K562 (cell line): ENCODE measurements at regions not wholly inside any gene's neighbourhood (a gene's known extent, or its start where the extent isn't known, plus 50 kb on each side); places are given as distances from the start of the nearest gene placed in this dataset.

Experiments used
- ATAC-seq: fragments of 200-7000 bp; cut with Tn5 transposase; 3 replicates; pipeline ENCODE4 v1.9.1; 2020; ENCODE audit warnings: moderate library complexity
- BruUV-seq: library from RNA; stranded (reverse); fragments of 400-500 nt; replicated peaks from 2 replicates; lab custom pipeline; 2021; lab: Mats Ljungman, UMichigan
- CTCF ChIA-PET: fragments of 300-600 bp; formaldehyde crosslinking; extraction: SDS; loops from one replicate; lab custom pipeline; 2021; ENCODE audit warnings: low intra/inter-chr PET ratio; lab: Yijun Ruan, JAX
- POLR2A ChIA-PET: fragments of 300-600, 350-650 bp; sonication (Branson Sonifier 250); formaldehyde crosslinking; extraction: SDS; loops from one replicate; lab custom pipeline; 2021; ENCODE audit warnings: antibody characterized with exemption, inconsistent platforms; lab: Yijun Ruan, JAX
- DNase-seq, 4 experiments: peaks; one replicate each; pipeline versions ENCODE4 v3.0.0 to v3.0.0-alpha.2; 2011 to 2018; ENCODE audit warnings: low spot score in 3 of 4, mixed read lengths in 3 of 4; ENCODE audit errors: extremely low read depth in 1 of 4
- FAIRE-seq: peaks from 2 replicates; lab custom pipeline; 2011; peaks lifted over from hg19 to GRCh38; lab: Jason Lieb, UNC
- H2AFZ ChIP-seq: 2 replicates; pipeline ENCODE4 v1.6.0; 2011; ENCODE audit warnings: low read depth, low read length, control low read depth, inconsistent platforms
- H3K27ac ChIP-seq: fragments of 200-600 bp; 3 replicates; pipeline ENCODE4 v1.8.0; 2011; ENCODE audit warnings: low read depth, mild to moderate bottlenecking, control low read depth, inconsistent platforms, low read length, moderate library complexity, mixed read lengths; ENCODE audit errors: extremely low read depth
- H3K27me3 ChIP-seq, 2 experiments: fragments of 300-600 bp in 1 of 2; 2 replicates in 1 of 2; 3 replicates in 1 of 2; pipeline versions ENCODE4 v1.6.0 to v1.8.0; 2011; ENCODE audit warnings: inconsistent platforms in 2 of 2, low read length in 2 of 2, mild to moderate bottlenecking in 1 of 2, mixed read lengths in 1 of 2, moderate library complexity in 1 of 2; ENCODE audit not compliant: control insufficient read depth in 2 of 2, insufficient read depth in 2 of 2
- H3K36me3 ChIP-seq: fragments of 300-600 bp; 3 replicates; pipeline ENCODE4 v1.8.0; 2011; ENCODE audit warnings: mild to moderate bottlenecking, low read length, inconsistent platforms; ENCODE audit not compliant: control insufficient read depth, insufficient read depth
- H3K4me1 ChIP-seq, 2 experiments: fragments of 200-600 bp in 1 of 2; replicated peaks in 1 of 2; 2 replicates in 1 of 2; 3 replicates in 1 of 2; pipeline versions ENCODE4 v1.5.1 to v1.8.0; 2011; ENCODE audit warnings: inconsistent platforms in 2 of 2, low read length in 2 of 2, mild to moderate bottlenecking in 1 of 2, mixed read lengths in 1 of 2, moderate library complexity in 1 of 2; ENCODE audit not compliant: control insufficient read depth in 2 of 2, insufficient read depth in 2 of 2
- H3K4me2 ChIP-seq: 2 replicates; pipeline ENCODE4 v1.6.1; 2011; ENCODE audit warnings: low read length, control low read depth, inconsistent platforms, mixed read lengths; ENCODE audit not compliant: insufficient read depth
- H3K4me3 ChIP-seq: fragments of 200-600 bp; sonication (generic), shearing (Covaris generic); 2 replicates; pipeline ENCODE4 v1.5.1; 2016; ENCODE audit warnings: control low read depth, inconsistent platforms
- H3K79me2 ChIP-seq: fragments of 200-600 bp; 3 replicates; pipeline ENCODE4 v1.8.0; 2011; ENCODE audit warnings: low read length, inconsistent platforms; ENCODE audit not compliant: control insufficient read depth, insufficient read depth
- H3K9ac ChIP-seq, 2 experiments: 2 replicates each; pipeline versions ENCODE4 v1.6.0 to v1.6.1; 2011; ENCODE audit warnings: low read depth in 2 of 2, low read length in 2 of 2, control low read depth in 1 of 2, inconsistent platforms in 1 of 2, mild to moderate bottlenecking in 1 of 2, mixed read lengths in 1 of 2; ENCODE audit not compliant: insufficient read depth in 1 of 2
- H3K9me1 ChIP-seq: one replicate; pipeline ENCODE4 v1.6.0; 2011; ENCODE audit warnings: inconsistent platforms, mild to moderate bottlenecking, low read length, moderate library complexity; ENCODE audit not compliant: control insufficient read depth, insufficient read depth
- H3K9me3 ChIP-seq: replicated peaks from 2 replicates; pipeline ENCODE4 v1.5.1; 2011; ENCODE audit warnings: low read depth, low read length, inconsistent platforms; ENCODE audit not compliant: control insufficient read depth, insufficient read depth
- H4K20me1 ChIP-seq: replicated peaks from 2 replicates; pipeline ENCODE4 v1.6.1; 2011; ENCODE audit warnings: low read length, inconsistent platforms, mixed read lengths; ENCODE audit not compliant: control insufficient read depth, insufficient read depth
- CSDE1 ChIP-seq, 2 experiments: fragments of 450-650 bp; IDR thresholded peaks; 2 replicates each; pipeline ENCODE4 v1.6.1; 2016; ENCODE audit warnings: mild to moderate bottlenecking in 1 of 2
- CTCF ChIP-seq, 3 experiments: IDR thresholded peaks in 2 of 3; conservative IDR thresholded peaks in 1 of 3; 2 replicates each; pipeline ENCODE4 v1.5.1; 2011 to 2012; ENCODE audit warnings: low read length in 3 of 3, mild to moderate bottlenecking in 3 of 3, control low read depth in 2 of 3, improper control_type of control experiment in 1 of 3, inconsistent platforms in 1 of 3, low read depth in 1 of 3, mixed read lengths in 1 of 3, moderate library complexity in 1 of 3; ENCODE audit not compliant: insufficient read depth in 2 of 3
- GATAD2B ChIP-seq: fragments of 450-650 bp; IDR thresholded peaks from 2 replicates; pipeline ENCODE4 v1.6.1; 2017; ENCODE audit warnings: mild to moderate bottlenecking, borderline replicate concordance
- HBP1 ChIP-seq: fragments of 450-650 bp; formaldehyde crosslinking; IDR thresholded peaks from 2 replicates; pipeline ENCODE4 v1.4.0; 2022; ENCODE audit warnings: missing genetic modification characterization
- HMGN3 ChIP-seq: IDR thresholded peaks from 2 replicates; pipeline ENCODE4 v1.6.1; 2011; ENCODE audit warnings: borderline replicate concordance, low read depth, mild to moderate bottlenecking, mixed read lengths, low read length; ENCODE audit not compliant: insufficient read length; ENCODE audit errors: extremely low read depth
- ZBTB8A ChIP-seq: fragments of 450-650 bp; IDR thresholded peaks from 2 replicates; pipeline ENCODE4 v1.6.1; 2018; ENCODE audit warnings: mild to moderate bottlenecking, moderate library complexity; ENCODE audit not compliant: partially characterized antibody
- ZNF764 ChIP-seq: fragments of 250-450 bp; sonication (Bioruptor Pico); IDR thresholded peaks from 2 replicates; pipeline ENCODE4 v1.4.0; 2020; ENCODE audit warnings: low read depth, mild to moderate bottlenecking, moderate library complexity
- WGBS: fragments of 100-300 bp; shearing (Covaris generic); methylation state at CpG from one replicate; pipeline ENCODE4 v1.1.6; 2016; ENCODE audit warnings: low coverage, mixed read lengths; ENCODE audit not compliant: insufficient coverage; ENCODE audit errors: missing lambda C conversion rate; 5-methylcytosine and 5-hydroxymethylcytosine counted together
- in situ Hi-C: fragments of 300-500 bp; cut with MboI; formaldehyde crosslinking; loops from 4 replicates; pipeline ENCODE4 v1.15.0; 2018; ENCODE audit warnings: inconsistent platforms, mixed read lengths
- intact Hi-C: fragments of 100-400 bp; cut with micrococcal nuclease; formaldehyde crosslinking; loops from 2 replicates; pipeline ENCODE4 v1.14.2; 2022

- Histone ChIP-seq H3K9me1 (no peaks in the 10 kb centered on the region), H3K36me3 (no peaks in the 10 kb centered on the region), H3K79me2 (no peaks in the 10 kb centered on the region), H3K9ac (no peak overlapping the region), H3K27me3 (no peaks in the 10 kb centered on the region), H3K4me1 (no peaks in the 10 kb centered on the region), H3K9me3 (no peaks in the 10 kb centered on the region), H3K4me3 (no peak overlapping the region), H4K20me1 (no peaks in the 10 kb centered on the region), H3K27ac (no peak overlapping the region), H3K4me2 (no peak overlapping the region), H2AFZ (no peak overlapping the region)
- WGBS: 6% methylated on average over 3 of the region's 3 CpGs
- in situ Hi-C loops (no loop called here), intact Hi-C loops (no loop called here)
- no peak for ATAC-seq
- ChIA-PET CTCF (no interaction called here), POLR2A (no interaction called here)
- DNase-seq: no peak
- no peak for FAIRE-seq
- BruUV-seq: no TSS peak
- TF ChIP-seq HMGN3 (no peak), ZBTB8A (no peak), CSDE1 (IDR thresholded peaks at IDR 0.05) (no peak)
Measured at GRCh38 chr4:35358001-35358584, 886.2 kb downstream of the ARAP2 start.

- Histone ChIP-seq H3K27ac (no peak overlapping the region), H3K9ac (no peak overlapping the region), H3K27me3 (no peaks in the 10 kb centered on the region), H3K4me2 (no peak overlapping the region), H2AFZ (no peak overlapping the region), H4K20me1 (no peaks in the 10 kb centered on the region)
- DNase-seq: no peak
- 0% methylated on average over 1 of the region's 1 CpG for WGBS
- in situ Hi-C loops: no loop called here
- POLR2A ChIA-PET: no interaction called here
- TF ChIP-seq HBP1 (CRISPR knock-in tag): no peak
- TF ChIP-seq GATAD2B: no peak
- no peak for TF ChIP-seq ZNF764 (CRISPR knock-in tag)
- TF ChIP-seq CTCF (IDR thresholded peaks at IDR 0.05 in 2 of 3, conservative IDR thresholded peaks at IDR 0.05 in 1 of 3; ENCODE audit: insufficient read depth in 2 of 3, low read depth in 1 of 3, low read length in 3 of 3): no peak
- TF ChIP-seq, all 486 proteins: peak for 0
- Histone ChIP-seq H3K9me3 (no peaks in the 10 kb centered on the region), H3K79me2 (no peaks in the 10 kb centered on the region), H3K36me3 (no peaks in the 10 kb centered on the region), H3K9me1 (no peaks in the 10 kb centered on the region), H3K4me3 (no peak overlapping the region), H3K4me1 (no peaks in the 10 kb centered on the region)
- CTCF ChIA-PET: no interaction called here
- intact Hi-C loops: no loop called here
- no TSS peak for BruUV-seq
- FAIRE-seq: no peak
- no peak for ATAC-seq
Measured at GRCh38 chr4:35364321-35364870, 879.9 kb downstream of the ARAP2 start.
